HepG2 (cell line): ENCODE measurements at regions not wholly inside any gene's neighbourhood (a gene's known extent, or its start where the extent isn't known, plus 50 kb on each side); places are given as distances from the start of the nearest gene placed in this dataset.
A peak's percentile ranks its signal among the peaks of the same experiment; 100 is the strongest.

Experiments
- ATAC-seq: fragments of 200-7000 bp; cut with Tn5 transposase; 3 replicates; pipeline ENCODE4 v1.9.1; 2020; ENCODE audit warnings: mild to moderate bottlenecking, moderate library complexity
- BruUV-seq: library from RNA; stranded (reverse); fragments of 400-500 nt; replicated peaks from 2 replicates; lab custom pipeline; 2021; lab: Mats Ljungman, UMichigan
- CTCF ChIA-PET: fragments of 300-600 bp; formaldehyde crosslinking; extraction: SDS; loops from one replicate; lab custom pipeline; 2021; ENCODE audit warnings: low total read pairs, inconsistent platforms, low intra/inter-chr PET ratio; lab: Yijun Ruan, JAX
- POLR2A ChIA-PET: fragments of 350-600 bp; sonication (Branson Sonifier 250); formaldehyde crosslinking; loops from one replicate; lab custom pipeline; 2020; ENCODE audit warnings: antibody characterized with exemption, inconsistent platforms; lab: Yijun Ruan, JAX
- DNase-seq: peaks from one replicate; pipeline ENCODE4 v3.0.0-alpha.2; 2015; ENCODE audit warnings: low spot score
- FAIRE-seq: peaks from 3 replicates; lab custom pipeline; 2011; peaks lifted over from hg19 to GRCh38; lab: Jason Lieb, UNC
- H2AFZ ChIP-seq: one replicate; pipeline ENCODE4 v1.6.1; 2011; ENCODE audit warnings: low read length, inconsistent platforms
- H3K27ac ChIP-seq: fragments of 300-600 bp; 3 replicates; pipeline ENCODE4 v1.8.0; 2011; ENCODE audit warnings: mixed run types, mild to moderate bottlenecking, mixed read lengths, low read length, inconsistent platforms; ENCODE audit not compliant: insufficient read depth; ENCODE audit errors: extremely low read length
- H3K27me3 ChIP-seq, 2 experiments: fragments of 200-600 bp in 1 of 2; 2 replicates in 1 of 2; 3 replicates in 1 of 2; pipeline versions ENCODE4 v1.6.0 to v1.8.0; 2011; ENCODE audit warnings: low read length in 2 of 2, mild to moderate bottlenecking in 2 of 2, moderate library complexity in 2 of 2, inconsistent platforms in 1 of 2; ENCODE audit not compliant: insufficient read depth in 2 of 2, control insufficient read depth in 1 of 2
- H3K36me3 ChIP-seq, 2 experiments: fragments of 200-600 bp in 1 of 2; replicated peaks in 1 of 2; 2 replicates in 1 of 2; 3 replicates in 1 of 2; pipeline versions ENCODE4 v1.5.1 to v1.8.0; 2011; ENCODE audit warnings: low read length in 2 of 2, inconsistent platforms in 1 of 2; ENCODE audit not compliant: insufficient read depth in 2 of 2, control insufficient read depth in 1 of 2
- H3K4me1 ChIP-seq: 2 replicates; pipeline ENCODE4 v1.5.1; 2012; ENCODE audit warnings: low read length, inconsistent platforms; ENCODE audit not compliant: insufficient read depth
- H3K4me2 ChIP-seq: 2 replicates; pipeline ENCODE4 v1.6.0; 2011; ENCODE audit warnings: low read depth, low read length, inconsistent platforms
- H3K4me3 ChIP-seq, 3 experiments: fragments of 200-600 bp in 1 of 3; sonication (generic), shearing (Covaris generic) in 1 of 3; replicated peaks in 1 of 3; 2 replicates each; pipeline ENCODE4 v1.5.1; 2011 to 2016; ENCODE audit warnings: low read length in 3 of 3, inconsistent platforms in 2 of 3, low read depth in 2 of 3, mild to moderate bottlenecking in 2 of 3, control low read depth in 1 of 3, mixed read lengths in 1 of 3; ENCODE audit not compliant: insufficient read depth in 1 of 3
- H3K79me2 ChIP-seq: one replicate; pipeline ENCODE4 v1.6.1; 2011; ENCODE audit warnings: low read length, inconsistent platforms; ENCODE audit not compliant: insufficient read depth
- H3K9ac ChIP-seq: 2 replicates; pipeline ENCODE4 v1.6.0; 2011; ENCODE audit warnings: mild to moderate bottlenecking, low read depth, low read length, inconsistent platforms; ENCODE audit not compliant: insufficient read depth
- H3K9me3 ChIP-seq: 2 replicates; pipeline ENCODE4 v1.5.1; 2012; ENCODE audit warnings: mild to moderate bottlenecking, low read length
- H4K20me1 ChIP-seq: 2 replicates; pipeline ENCODE4 v1.6.0; 2011; ENCODE audit warnings: inconsistent platforms, mild to moderate bottlenecking, low read length, moderate library complexity; ENCODE audit not compliant: insufficient read depth
- FOXK1 ChIP-seq: sonication (generic); formaldehyde crosslinking; IDR thresholded peaks from 2 replicates; pipeline ENCODE4 v1.4.0; 2020; ENCODE audit warnings: low read depth, missing genetic modification reagents, borderline replicate concordance
- MAFK ChIP-seq, 2 experiments: IDR thresholded peaks in 1 of 2; conservative IDR thresholded peaks in 1 of 2; 2 replicates each; pipeline ENCODE4 v1.6.1; 2011; ENCODE audit warnings: improper control_type of control experiment in 2 of 2, low read length in 2 of 2
- SRSF9 ChIP-seq: fragments of 200-400 bp; formaldehyde crosslinking; IDR thresholded peaks from 2 replicates; pipeline ENCODE4 v1.6.1; 2018; ENCODE audit warnings: borderline replicate concordance, mild to moderate bottlenecking, low read depth, low read length; ENCODE audit not compliant: insufficient read depth, poor library complexity, severe bottlenecking
- TBX2 ChIP-seq: sonication (generic); formaldehyde crosslinking; IDR thresholded peaks from 2 replicates; pipeline ENCODE4 v1.5.0; 2020; ENCODE audit warnings: missing genetic modification reagents, mild to moderate bottlenecking, borderline replicate concordance
- ZSCAN9 ChIP-seq: IDR thresholded peaks from 2 replicates; pipeline ENCODE4 v1.6.1; 2016; ENCODE audit warnings: borderline replicate concordance
- WGBS: methylation state at CpG from one replicate; pipeline ENCODE4 v1.1.6; 2017; ENCODE audit warnings: low lambda C conversion rate; 5-methylcytosine and 5-hydroxymethylcytosine counted together
- in situ Hi-C: cut with HindIII; loops from 2 replicates; pipeline ENCODE4 v1.10.0; 2017; ENCODE audit warnings: low pct_unique_long_range_greater_than_20kb; ENCODE audit not compliant: extremely low pct_ligation_motif_present
- intact Hi-C: fragments of 100-400 bp; cut with micrococcal nuclease; formaldehyde crosslinking; loops from one replicate; pipeline ENCODE4 v1.10.0; 2022; ENCODE audit not compliant: unreplicated experiment

DNA sequence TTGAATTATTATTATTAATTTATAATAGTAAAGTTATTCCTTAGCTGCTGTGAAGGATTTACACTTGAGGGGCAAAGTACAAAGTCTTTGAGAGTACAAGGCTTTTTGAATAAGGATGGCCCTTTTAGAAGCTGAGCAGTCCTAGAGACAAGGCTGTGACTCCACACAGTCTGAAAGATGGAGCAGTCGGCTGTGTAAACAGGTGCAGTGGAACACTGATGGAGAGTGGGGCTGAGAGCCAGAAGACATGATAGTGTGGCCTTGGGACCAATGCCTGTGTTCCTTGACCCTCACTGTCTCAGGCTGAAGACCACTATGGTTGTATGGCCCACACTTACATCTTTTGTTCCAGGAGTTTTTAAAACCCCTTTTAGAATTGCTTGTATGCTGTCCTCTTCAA, 311.2 kb upstream of the PHF14 start:
- no peak overlapping the region for H3K9ac ChIP-seq
- intact Hi-C loops: no loop called here
- ATAC-seq (no peak), DNase-seq (no peak), FAIRE-seq (no peak)
- no peaks in the 10 kb centered on the region for H3K36me3 ChIP-seq
- no peaks in the 10 kb centered on the region for H3K79me2 ChIP-seq
- CTCF ChIA-PET: no interaction called here
- no peak overlapping the region for H3K4me3 ChIP-seq
- WGBS: 29% methylated on average over 1 of the region's 1 CpG
- H3K4me1 ChIP-seq: no peaks in the 10 kb centered on the region
- TF ChIP-seq TBX2 (CRISPR knock-in tag): no peak
- no peak for TF ChIP-seq FOXK1
- no peak for TF ChIP-seq SRSF9
- in situ Hi-C loops: no loop called here
- H2AFZ ChIP-seq: no peak overlapping the region
- no peak overlapping the region for H3K4me2 ChIP-seq
- H3K27me3 ChIP-seq: no peaks in the 10 kb centered on the region
- no peaks in the 10 kb centered on the region for H3K9me3 ChIP-seq
- no peaks in the 10 kb centered on the region for H4K20me1 ChIP-seq
- no peak overlapping the region for H3K27ac ChIP-seq
- POLR2A ChIA-PET: no interaction called here
- BruUV-seq: no TSS peak

DNA sequence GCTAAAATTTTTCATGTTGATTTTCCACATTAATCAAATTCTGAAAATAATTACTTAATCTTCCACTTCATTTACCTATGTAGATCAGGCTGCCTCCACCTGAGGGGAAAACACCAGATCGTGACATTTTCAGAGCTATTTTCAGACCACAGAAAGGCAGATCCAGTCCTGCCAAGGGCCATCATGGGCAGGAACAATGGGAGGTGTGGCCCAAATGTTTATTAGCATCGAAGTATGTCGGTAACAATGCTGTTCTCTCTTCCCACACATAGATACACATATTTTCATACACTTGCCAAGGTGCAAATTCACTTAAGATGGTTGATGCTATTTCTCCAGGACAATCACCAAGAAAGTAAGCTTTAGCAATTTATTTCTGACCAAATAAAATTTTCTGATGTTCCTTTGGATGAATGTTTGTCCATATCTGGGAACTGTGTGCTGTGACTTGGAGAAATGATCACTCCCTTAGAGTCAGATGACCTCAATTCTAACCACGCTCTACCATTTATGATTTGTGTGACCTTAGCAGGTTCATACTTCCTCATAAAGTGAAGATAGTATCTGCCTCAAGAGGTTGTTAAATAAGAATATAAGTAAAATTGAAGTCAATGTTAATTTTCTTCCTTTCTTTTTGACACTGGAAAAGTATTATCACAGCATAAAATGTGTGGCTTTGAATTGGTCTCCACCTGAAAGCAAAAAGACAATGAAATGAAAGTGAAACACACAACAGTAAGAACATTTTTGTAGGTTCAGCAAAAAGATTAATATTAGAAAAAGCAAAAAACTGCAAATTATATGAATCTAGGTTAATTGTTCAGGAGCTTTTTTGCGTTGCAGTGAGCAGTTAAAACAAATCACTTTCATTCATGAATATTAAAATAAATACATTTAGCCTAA, 310.4 kb upstream of the PHF14 start:
- ATAC-seq (no peak), DNase-seq (no peak), FAIRE-seq (no peak)
- H3K4me3 ChIP-seq: no peak overlapping the region
- H3K4me1 ChIP-seq: no peaks in the 10 kb centered on the region
- ChIA-PET POLR2A (no interaction called here), CTCF (no interaction called here)
- TF ChIP-seq MAFK (conservative IDR thresholded peaks at IDR 0.05 in 1 of 2, IDR thresholded peaks at IDR 0.05 in 1 of 2; ENCODE audit: low read length in 2 of 2) (0 out of 4 replicates have a peak, but pooled peaks of 1 of the 2 experiments have one; percentile 3), ZSCAN9 (CRISPR knock-in tag) (no peak)
- no peaks in the 10 kb centered on the region for H4K20me1 ChIP-seq
- no peaks in the 10 kb centered on the region for H3K27me3 ChIP-seq
- WGBS: 2% methylated on average over 5 of the region's 5 CpGs
- no peaks in the 10 kb centered on the region for H3K9me3 ChIP-seq
- no peaks in the 10 kb centered on the region for H3K79me2 ChIP-seq
- H3K4me2 ChIP-seq: no peak overlapping the region
- no peak overlapping the region for H3K27ac ChIP-seq
- no peak overlapping the region for H2AFZ ChIP-seq
- H3K36me3 ChIP-seq: no peaks in the 10 kb centered on the region
- intact Hi-C loops: no loop called here
- no peak overlapping the region for H3K9ac ChIP-seq
- no TSS peak for BruUV-seq
- in situ Hi-C loops: no loop called here
